ENCODE measurements at regions not wholly inside any gene's neighbourhood (a gene's known extent, or its start where the extent isn't known, plus 50 kb on each side); places are given as distances from the start of the nearest gene placed in this dataset.

GRCh38 chr11:135043434-135043833, 631.4 kb upstream of the B3GAT1 start:
- Histone ChIP-seq H3K27ac (no peak overlapping the region), H3K27me3 (replicated peaks; ENCODE audit: insufficient read depth) (no peaks in the 10 kb centered on the region), H3K9me3 (no peaks in the 10 kb centered on the region), H3K4me3 (no peak overlapping the region), H3K4me1 (replicated peaks) (no peaks in the 10 kb centered on the region), H3K36me3 (no peaks in the 10 kb centered on the region)
- no peak for DNase-seq (ENCODE audit: low spot score)
- TF ChIP-seq POLR2A (IDR thresholded peaks at IDR 0.05) = no peak
- no peak for TF ChIP-seq POLR2AphosphoS5 (IDR thresholded peaks at IDR 0.05)
- WGBS = 72% methylated on average over 4 of the region's 4 CpGs
- intact Hi-C loops (cut with DNase I) = no loop called here

GRCh38 chr11:135037828-135038227, 625.8 kb upstream of the B3GAT1 start:
- H3K27me3 ChIP-seq (replicated peaks; ENCODE audit: insufficient read depth) = no peaks in the 10 kb centered on the region
- intact Hi-C loops (cut with DNase I) = no loop called here
- H3K27ac ChIP-seq = no peak overlapping the region
- no peak overlapping the region for H3K4me3 ChIP-seq
- no peak for DNase-seq (ENCODE audit: low spot score)
- TF ChIP-seq POLR2AphosphoS5 (IDR thresholded peaks at IDR 0.05) (no peak), CTCF (IDR thresholded peaks at IDR 0.05) (no peak), POLR2A (IDR thresholded peaks at IDR 0.05) (no peak)
- 78% methylated on average over 5 of the region's 5 CpGs for WGBS
- H3K9me3 ChIP-seq = no peaks in the 10 kb centered on the region
- no peaks in the 10 kb centered on the region for H3K4me1 ChIP-seq (replicated peaks)
- H3K36me3 ChIP-seq = no peaks in the 10 kb centered on the region

- no peaks in the 10 kb centered on the region for H3K9me3 ChIP-seq
- H3K36me3 ChIP-seq = no peaks in the 10 kb centered on the region
- 74% methylated on average over 19 of the region's 19 CpGs for WGBS
- intact Hi-C loops (cut with DNase I) = no loop called here
- H3K27me3 ChIP-seq (replicated peaks; ENCODE audit: insufficient read depth) = peaks cover 2% of the 10 kb centered on the region
- no peak for DNase-seq (ENCODE audit: low spot score)
- TF ChIP-seq POLR2AphosphoS5 (IDR thresholded peaks at IDR 0.05) (no peak), POLR2A (IDR thresholded peaks at IDR 0.05) (no peak), CTCF (IDR thresholded peaks at IDR 0.05) (no peak)
- H3K27ac ChIP-seq = no peak overlapping the region
- no peaks in the 10 kb centered on the region for H3K4me1 ChIP-seq (replicated peaks)
- H3K4me3 ChIP-seq = no peak overlapping the region
These were observed 624.7 kb upstream of the B3GAT1 start for GRCh38 chr11:135036488-135037297.

GRCh38 chr11:135035282-135035681, 623.2 kb upstream of the B3GAT1 start:
- DNase-seq (ENCODE audit: low spot score) = no peak
- TF ChIP-seq POLR2A (IDR thresholded peaks at IDR 0.05) (no peak), POLR2AphosphoS5 (IDR thresholded peaks at IDR 0.05) (no peak), CTCF (IDR thresholded peaks at IDR 0.05) (no peak)
- no peaks in the 10 kb centered on the region for H3K9me3 ChIP-seq
- no peak overlapping the region for H3K4me3 ChIP-seq
- intact Hi-C loops (cut with DNase I) = no loop called here
- peaks cover 2% of the 10 kb centered on the region for H3K27me3 ChIP-seq (replicated peaks; ENCODE audit: insufficient read depth)
- no peak overlapping the region for H3K27ac ChIP-seq
- no peaks in the 10 kb centered on the region for H3K36me3 ChIP-seq
- H3K4me1 ChIP-seq (replicated peaks) = no peaks in the 10 kb centered on the region
- WGBS = 96% methylated on average over 3 of the region's 3 CpGs

- Histone ChIP-seq H3K9me3 (no peaks in the 10 kb centered on the region), H3K36me3 (no peaks in the 10 kb centered on the region), H3K4me3 (no peak overlapping the region), H3K27me3 (replicated peaks; ENCODE audit: insufficient read depth) (peaks cover 2% of the 10 kb centered on the region), H3K27ac (no peak overlapping the region), H3K4me1 (replicated peaks) (no peaks in the 10 kb centered on the region)
- intact Hi-C loops (cut with DNase I) = no loop called here
- no peak for TF ChIP-seq POLR2A (IDR thresholded peaks at IDR 0.05)
- TF ChIP-seq CTCF (IDR thresholded peaks at IDR 0.05) = no peak
- no peak for TF ChIP-seq POLR2AphosphoS5 (IDR thresholded peaks at IDR 0.05)
- DNase-seq (ENCODE audit: low spot score) = no peak
- WGBS = 14% methylated on average over 5 of the region's 5 CpGs
These were observed 621.5 kb upstream of the B3GAT1 start for GRCh38 chr11:135033540-135033939.

All from prostate gland (tissue), 2 donors.